ENCODE measurements at regions not wholly inside any gene's neighbourhood (a gene's known extent, or its start where the extent isn't known, plus 50 kb on each side); places are given as distances from the start of the nearest gene placed in this dataset.

DNA sequence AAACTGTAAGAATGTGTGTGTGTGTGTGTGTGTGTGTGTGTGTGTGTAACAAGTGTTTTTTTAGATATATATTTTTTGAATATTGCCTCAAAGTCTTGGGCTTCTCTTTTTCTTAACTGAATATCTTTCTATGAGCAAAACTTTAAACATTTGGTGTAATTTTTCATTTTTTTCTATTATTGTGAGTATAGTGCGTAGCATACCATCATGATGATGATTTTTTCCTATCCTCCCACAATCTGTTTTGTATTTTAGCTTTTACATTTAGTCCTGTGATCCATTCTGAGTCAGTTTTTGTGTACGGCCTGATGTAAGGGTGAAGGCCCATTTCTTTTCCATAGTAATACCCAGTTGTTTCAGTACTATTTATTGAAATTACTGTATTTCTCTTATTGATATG is 680.6 kb downstream of the TTLL7 start:
- TF ChIP-seq, protein P1, sequence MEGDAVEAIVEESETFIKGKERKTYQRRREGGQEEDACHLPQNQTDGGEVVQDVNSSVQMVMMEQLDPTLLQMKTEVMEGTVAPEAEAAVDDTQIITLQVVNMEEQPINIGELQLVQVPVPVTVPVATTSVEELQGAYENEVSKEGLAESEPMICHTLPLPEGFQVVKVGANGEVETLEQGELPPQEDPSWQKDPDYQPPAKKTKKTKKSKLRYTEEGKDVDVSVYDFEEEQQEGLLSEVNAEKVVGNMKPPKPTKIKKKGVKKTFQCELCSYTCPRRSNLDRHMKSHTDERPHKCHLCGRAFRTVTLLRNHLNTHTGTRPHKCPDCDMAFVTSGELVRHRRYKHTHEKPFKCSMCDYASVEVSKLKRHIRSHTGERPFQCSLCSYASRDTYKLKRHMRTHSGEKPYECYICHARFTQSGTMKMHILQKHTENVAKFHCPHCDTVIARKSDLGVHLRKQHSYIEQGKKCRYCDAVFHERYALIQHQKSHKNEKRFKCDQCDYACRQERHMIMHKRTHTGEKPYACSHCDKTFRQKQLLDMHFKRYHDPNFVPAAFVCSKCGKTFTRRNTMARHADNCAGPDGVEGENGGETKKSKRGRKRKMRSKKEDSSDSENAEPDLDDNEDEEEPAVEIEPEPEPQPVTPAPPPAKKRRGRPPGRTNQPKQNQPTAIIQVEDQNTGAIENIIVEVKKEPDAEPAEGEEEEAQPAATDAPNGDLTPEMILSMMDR (IDR thresholded peaks at IDR 0.05): no peak
- no peak for TF ChIP-seq POLR2AphosphoS5 (IDR thresholded peaks at IDR 0.05)

Measured in suprapubic skin (tissue), 3 donors.